ENCODE measurements at regions not wholly inside any gene's neighbourhood (a gene's known extent, or its start where the extent isn't known, plus 50 kb on each side); places are given as distances from the start of the nearest gene placed in this dataset.

DNA sequence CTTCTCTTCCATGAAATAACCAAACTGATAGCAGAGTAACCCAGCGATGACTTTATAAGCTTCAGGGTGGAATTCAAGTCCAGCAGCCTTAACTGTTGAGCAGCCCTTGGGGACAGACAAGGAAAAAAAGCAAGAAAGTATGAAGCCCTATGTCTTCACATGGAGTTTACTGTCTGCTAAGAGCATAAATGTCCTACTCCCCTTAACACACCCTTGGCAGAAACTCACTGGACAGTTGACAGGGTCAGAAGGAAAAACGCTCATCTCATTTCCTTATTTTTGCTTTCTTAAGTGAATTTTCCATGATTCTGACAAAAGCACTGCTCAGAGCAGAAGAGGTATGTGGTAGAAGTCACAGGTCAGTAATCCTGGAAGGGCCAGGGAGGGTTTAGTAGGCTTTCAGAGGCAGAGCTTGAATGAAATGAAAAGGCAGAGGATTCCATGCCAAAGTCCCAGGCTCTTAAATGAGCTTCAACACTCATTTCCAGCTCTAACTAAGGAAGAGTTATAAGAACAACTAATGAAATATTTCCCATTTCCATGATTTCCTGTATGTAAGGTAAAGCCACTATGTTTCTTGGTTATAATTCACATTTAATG is 683.3 kb upstream of the KLHL29 start:
- DNase-seq: no peak

DNA sequence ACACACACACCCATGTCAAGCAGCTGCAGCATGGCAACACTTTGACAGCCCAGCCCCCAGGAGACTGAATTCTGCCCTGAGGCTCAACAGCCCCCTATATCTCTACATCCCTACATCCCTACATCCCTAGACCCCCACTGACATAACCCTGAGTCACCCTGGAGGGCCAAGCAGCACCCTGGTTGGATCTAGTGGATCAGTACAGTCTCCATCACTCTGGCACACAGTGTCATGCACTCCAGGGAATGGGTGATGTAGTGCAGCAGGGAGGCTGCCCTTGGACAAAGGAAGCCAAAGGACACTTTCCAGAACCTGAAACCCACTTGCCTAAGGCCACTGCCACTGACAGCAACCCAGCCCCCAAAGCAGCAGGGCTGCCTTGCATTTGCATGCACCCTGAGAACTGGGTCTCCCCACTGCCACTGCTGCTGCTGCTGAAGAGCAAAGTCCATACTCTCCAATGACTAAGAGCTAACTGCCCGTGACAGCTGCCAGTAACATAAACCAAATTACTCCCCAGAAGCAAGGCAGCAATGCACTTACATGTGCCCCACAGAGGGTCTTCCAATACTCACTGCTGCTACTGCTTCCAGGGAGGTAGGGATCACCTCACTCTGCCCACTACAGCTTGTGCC is 681.6 kb upstream of the KLHL29 start:
- no peak for DNase-seq

DNA sequence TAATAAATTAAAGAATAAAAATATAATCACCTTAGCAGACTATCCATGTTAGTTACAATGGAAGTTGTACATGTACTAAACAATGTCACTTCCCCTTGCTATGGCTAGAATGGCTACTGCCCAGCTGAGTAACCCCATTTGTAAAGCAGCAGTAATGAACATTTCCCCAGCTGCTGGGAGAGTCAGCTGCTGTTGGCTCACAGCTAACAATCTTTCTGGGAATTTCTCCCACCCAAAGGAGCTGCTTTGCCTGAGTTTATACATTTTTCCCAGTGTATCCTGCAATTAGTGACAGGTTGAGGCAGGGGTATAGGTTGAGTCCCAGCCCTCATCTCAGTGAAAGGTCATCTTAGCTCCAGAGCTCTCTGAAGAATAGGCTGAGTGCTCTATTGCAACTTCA is 665.6 kb upstream of the KLHL29 start:
- DNase-seq: no peak

DNA sequence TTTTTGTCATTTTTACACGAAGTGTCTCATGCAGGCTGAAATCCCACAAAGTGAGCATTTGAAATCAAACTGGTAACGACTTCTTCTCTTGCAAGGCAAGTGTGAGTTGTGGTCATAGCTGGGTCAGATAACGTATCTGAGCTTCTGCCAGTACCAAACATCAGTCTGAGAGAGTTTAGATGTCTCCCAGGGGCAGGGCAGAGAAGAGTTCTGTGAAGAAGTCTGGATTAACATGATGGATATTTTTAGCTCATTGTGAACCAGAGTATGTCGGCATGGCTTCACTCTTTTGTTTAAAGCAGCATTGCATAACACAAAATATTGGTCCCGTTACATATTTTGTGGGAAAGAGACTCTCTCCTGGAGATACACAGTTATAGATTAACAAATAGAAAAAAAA is 655.5 kb upstream of the KLHL29 start:
- DNase-seq: no peak

DNA sequence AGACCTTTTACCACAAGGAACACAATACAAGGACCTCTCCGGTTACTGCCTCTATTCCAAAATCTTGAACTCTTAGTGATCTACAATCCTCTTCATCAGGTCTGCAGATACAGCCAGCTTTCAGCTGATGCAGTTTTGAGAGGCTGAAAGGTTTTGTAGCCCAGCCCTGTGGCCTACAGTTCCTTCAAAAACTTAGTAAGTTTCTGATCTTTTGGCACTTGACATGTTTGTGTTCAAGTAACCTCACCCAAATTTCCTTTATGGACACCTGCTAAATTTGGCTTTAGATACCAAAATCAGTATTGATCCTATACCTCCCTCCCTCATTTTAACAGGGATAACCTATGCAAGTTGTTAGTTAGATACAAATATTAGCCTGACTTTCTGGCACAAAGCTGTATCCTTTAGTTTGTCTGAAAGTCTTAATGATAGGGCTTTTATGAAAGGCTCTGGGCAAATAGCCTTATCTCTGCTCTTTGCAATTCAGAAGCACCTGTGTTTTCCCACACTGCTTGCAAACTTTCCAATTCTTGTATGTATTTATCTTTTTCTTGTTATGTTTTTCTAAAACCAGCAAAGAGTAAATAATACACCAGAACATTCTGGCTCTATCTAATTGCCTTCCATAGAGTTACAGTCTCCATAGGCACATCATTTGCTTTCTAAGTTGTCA is 650.5 kb upstream of the KLHL29 start:
- no peak for DNase-seq

DNA sequence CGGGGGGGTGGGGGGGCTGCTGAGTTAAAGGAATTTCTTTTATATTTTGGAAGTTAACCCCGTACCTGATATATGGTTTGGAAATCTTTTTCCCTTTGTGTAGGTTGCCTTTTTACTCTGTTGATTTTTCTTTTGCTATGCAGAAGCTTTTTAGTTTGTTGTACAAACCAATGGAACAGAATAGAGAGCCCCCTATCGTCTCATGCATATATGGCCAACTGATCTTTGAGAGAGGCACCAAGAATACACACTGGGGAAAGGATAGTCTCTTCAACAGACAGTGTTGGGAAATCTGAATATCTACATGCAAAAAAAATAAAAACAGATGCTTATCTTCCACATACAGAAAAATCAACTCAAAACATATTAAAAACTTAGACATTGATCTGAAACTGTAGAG is 647.8 kb upstream of the KLHL29 start:
- no peak for DNase-seq

DNA sequence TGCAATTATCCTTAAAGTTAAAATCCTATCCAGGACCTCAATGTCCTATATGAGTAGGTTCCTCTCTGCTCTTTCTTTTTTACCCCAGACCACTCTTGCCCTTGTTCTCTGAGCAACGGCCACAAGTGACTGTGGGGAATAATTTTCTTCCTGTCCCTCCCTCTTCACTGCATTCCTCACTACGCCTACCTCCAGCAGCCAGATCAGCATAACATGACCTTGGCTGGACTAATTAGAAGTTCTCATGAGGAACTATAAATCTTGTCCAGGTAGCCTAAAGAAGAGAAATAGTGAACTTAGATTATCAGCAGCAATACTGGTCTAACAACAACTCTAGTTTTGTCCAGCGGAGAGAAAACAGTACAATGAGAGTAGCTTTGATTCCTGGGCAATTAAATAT is 643.8 kb upstream of the KLHL29 start:
- DNase-seq: no peak

DNA sequence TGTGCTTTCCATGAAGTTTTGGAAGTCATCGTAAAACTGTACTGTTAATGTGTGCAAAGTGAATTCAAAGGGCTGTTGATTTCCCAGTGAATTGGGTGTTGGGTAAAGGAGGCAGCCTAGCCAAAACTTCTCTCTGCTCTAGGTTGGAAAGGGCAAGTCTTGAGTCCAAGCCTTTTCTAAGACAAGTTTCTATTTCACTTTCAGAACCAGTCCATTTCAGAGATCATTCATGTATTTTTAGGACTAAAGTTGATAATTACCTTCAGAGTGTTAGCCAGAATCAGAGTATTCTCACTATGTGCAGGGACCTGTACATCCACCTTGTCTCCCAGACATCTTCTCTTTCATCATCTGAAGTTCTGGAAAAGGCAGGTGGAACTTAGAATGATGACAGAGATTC is 636.1 kb upstream of the KLHL29 start:
- no peak for DNase-seq

DNA sequence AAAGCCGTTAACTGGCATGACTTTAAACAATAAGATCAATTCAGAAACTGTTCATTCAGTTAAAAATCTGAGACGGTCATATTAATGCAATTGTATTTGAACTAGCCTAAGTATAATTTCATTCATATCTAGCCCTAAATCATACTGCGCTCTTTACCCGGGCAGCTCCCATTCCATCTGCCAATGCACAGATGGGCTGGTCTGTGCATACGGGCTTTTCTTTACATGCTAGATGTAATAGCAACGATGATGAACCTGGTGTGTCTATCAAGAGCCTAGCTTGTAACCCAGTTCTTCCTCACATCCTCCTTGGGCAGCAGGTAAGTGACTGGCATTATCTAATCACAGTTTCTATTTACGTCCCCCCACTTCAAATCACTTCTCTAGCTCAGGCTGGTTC is 631.5 kb upstream of the KLHL29 start:
- DNase-seq: no peak

DNA sequence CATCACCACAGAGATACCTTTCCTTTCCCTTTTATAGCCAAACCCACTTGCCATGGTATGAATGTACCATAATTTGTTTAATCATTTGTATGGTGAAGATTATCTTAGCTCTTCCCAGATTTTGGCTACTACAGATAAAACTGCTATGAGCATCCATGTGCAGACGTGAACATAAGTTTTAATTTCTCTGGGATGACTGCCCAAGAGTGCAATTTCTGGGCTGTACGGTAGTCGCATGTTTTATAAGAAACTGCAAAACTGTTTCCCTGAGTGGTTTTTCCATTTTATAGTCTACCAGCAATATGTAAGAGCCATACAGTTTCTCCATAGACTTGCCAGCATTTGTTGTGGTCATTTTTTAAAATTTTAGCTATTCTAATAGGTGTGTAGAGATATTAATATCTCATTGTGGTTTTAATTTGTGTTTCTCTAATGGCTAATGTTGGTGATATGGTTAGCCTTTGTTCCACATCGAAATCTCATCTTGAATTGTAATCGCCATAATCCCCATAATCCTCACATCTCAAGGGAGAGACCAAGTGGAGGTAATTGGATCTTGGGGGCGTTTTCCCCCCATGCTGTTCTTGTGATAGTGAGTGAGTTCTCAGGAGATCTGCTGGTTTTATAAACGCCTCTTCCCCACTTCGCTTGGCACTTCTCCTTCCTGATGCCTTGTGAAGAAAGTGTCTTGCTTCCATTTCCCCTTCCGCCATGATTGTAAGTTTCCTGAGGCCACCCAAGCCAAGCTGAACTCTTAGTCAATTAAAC is 628.5 kb upstream of the KLHL29 start:
- no peak for DNase-seq

DNA sequence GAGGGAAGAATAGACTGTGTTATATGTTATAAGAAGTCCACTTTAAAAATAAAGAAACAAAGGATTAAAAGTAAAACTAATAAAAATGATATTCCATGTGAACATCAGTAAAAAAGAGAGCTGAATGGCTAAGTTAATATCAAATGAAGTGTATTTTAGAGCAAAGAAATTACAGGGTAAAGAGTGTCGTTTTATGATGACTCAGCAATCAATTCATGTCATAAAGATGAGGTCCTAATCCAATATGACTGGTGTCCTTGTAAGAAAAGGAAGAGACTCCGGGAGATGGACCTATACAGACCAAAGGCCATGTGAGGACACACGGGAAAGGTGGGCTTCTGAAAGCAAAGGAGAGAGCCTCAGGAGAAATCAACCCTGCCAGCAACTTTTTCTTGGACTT is 615.5 kb upstream of the KLHL29 start:
- DNase-seq: no peak

DNA sequence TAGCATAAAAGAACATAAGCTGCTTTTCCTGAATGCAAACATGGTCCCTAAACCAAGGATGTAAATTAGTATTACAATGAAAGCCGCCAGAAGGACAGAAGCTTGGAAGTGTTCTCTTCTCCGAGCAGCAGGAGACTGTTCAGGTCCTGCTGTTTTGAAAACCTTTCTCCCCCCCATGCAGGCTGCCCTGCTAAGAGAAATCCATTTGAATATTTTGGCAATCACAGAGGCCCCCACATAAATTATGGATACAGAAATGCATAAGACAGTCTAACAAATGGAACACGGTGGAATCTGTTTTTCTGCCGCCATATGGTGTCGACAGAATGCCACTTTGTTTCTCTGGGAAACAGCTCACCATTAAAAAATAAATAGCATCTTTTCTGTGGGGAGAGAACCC is 600.4 kb upstream of the KLHL29 start:
- DNase-seq: no peak

DNA sequence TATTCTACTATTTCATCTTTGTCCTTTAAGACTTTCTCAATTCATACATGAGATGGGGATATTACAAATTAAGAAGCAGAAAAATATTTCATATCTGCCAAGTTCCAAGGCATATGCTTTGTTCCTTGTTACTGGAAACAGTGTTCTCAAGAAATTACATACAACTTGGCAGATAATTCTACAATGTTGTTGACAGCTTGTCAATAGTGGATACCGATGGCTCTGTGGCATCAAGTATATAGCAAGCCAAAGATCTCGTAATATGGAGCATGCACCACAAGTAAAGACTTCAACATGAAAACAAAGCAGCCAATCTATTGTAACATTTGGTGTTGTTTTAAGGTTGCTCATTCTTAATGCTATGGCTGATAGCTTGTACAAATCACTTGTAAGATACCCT is 598.2 kb upstream of the KLHL29 start:
- DNase-seq: no peak

DNA sequence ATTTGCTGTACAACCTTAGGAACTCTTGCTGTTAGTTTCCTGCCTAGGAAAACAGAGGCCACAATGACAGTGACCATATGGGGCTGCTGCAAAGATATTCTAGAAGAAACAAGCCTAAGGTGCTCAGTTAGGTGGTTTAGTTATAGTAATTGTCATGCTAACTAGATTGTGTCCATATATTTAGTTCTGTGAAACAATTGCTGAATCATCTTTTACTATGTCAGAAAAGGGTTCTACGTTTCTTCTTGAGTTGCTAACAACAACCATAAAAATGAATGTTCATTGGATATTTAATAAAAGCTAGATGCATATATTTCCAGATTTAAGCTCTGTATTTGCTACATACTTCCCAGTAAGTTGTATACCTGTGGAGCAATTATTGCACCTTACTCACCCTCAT is 597.2 kb upstream of the KLHL29 start:
- no peak for DNase-seq

DNA sequence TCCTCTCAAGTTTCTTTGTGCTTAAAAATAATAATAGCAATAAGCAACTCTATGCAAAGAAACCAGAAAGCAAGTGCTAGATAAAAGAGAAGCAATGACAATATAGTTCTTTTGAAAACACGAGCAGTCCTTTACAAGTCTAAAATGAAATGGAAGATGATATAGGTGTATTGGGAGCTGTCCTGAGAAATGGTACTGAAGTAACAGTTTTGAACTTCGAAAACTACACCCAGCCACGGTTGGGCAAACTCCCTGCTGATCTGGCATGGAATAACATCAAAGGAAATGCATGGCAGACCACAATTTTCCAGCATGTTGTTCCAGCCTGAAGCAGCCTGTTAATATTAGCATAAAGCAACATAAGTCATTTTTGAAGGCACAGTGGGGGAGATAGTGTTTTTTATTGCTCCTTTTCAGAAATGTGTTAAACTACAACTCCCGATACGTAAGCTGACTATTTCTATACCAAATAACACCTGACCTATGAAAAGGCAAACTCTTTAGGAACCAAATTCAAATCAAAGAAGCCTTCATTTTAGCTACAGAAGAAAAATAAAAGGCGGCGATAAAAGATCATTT is 596.1 kb upstream of the KLHL29 start:
- DNase-seq: no peak

DNA sequence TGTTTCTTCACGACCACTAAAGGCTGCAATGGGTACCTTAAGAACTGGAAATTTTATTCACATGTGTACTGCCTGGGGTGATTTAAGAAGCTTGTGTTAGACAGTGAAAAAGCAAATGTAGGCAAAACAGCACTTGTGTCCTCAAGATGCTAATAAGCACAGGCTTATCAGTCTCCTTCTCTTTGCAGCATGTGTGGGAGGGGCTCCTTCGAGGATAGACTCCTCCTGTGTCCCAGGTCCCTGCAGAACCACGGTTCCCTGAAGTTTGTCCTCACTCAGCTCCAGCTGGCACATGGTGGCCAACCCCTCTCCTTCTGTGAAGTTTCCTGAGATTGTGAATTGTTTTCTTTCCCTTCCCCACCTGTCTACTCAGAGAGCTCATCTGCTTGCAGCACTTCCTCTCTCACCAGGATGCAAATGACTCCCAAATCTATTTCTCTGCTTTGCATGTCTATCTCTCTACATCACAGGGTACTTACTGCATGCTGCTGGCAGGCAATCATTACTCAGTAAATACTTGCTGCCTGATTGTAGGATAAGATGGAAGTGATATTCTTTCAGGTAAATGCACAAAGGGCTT is 589.6 kb upstream of the KLHL29 start:
- DNase-seq: no peak

DNA sequence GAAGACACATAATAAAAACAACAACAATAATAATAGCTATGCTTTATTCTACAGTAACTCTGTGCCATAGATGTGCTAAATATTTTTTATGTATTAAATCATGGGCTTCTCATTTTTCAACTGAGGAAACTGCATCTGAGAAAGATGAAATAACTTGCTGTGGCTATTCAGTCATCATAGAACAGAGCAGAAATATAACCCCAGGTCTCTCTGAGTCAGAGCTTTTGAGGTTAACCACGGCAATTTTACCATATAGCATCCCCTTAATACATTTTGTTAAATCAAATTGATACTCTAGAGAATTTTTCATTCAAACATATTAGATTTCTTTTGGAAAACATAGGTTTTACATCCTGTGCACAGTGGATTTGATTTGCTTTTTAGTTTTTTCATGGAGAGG is 586.6 kb upstream of the KLHL29 start:
- DNase-seq: no peak

DNA sequence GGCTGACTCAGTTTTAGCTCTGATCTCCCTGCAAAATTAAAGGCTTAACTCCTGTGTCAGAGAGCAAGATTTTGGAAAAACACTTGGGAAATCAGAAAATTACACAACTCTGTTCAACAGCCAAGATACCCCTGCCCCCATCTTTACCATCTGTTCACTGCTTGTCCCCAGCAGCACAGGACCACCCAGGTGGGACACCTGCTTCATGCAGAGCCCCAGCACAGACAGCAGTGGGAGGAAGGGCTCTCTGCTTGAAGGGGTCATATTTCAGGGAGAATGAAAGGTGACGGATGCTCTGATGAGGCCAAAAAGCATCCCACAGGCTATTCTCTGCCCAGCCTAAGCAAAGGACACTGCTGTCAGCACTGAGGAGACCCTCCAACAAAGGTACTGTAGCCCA is 584.6 kb upstream of the KLHL29 start:
- no peak for DNase-seq

DNA sequence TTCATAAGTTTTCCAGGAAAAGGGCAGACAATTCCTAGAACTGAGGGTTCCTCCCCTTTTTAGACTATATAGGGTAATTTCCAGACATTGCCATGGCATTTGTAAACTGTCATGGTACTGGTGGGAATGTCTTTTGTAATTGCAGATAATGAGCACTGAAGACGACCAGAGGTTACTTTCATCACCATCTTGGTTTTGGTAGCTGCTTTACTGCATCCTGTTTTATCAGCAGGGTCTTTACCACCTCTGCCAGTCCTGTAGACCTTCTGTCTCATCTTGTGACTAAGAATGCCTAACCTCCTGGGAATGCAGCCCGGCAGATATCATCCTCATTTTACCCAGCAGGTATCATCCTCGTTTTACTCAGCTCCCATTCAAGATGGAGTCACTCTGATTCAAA is 583.9 kb upstream of the KLHL29 start:
- no peak for DNase-seq

DNA sequence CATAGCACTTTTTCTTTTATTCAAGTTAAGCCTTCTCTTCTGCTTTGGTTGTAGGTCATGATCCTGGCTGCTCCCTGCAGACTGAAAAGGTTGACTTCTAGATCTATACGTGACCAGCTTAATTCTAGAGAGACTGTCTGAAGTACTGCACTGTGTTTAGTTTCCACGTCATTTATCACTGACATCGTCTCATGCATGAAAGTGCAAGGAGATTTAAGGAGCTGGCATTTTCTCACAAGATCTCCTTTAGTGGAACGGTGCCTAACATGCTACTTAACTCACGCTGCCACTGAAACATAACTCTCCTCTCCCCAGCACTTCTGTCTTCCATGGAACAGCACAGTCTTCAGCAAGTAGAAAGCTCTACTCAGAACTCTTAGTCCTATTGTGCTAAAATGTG is 583.0 kb upstream of the KLHL29 start:
- DNase-seq: no peak

DNA sequence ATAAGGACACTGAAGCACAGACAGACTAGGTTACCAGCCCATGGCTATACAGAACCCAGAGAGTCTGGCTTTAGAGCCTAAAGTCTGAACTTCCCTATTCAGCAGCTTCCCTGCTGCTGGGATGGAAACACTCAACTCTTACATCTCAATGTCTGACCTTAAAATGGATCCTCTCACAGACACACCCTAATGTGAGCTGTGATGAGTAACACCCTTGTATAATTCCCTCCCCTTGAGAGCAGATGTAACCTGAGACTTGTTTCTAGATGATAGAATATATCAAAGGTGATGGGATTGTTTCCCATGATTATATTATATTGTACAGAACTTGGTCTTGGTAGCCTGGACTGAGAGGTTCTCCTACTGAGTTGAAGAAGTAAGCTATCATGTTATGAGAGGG is 577.1 kb upstream of the KLHL29 start:
- no peak for DNase-seq

DNA sequence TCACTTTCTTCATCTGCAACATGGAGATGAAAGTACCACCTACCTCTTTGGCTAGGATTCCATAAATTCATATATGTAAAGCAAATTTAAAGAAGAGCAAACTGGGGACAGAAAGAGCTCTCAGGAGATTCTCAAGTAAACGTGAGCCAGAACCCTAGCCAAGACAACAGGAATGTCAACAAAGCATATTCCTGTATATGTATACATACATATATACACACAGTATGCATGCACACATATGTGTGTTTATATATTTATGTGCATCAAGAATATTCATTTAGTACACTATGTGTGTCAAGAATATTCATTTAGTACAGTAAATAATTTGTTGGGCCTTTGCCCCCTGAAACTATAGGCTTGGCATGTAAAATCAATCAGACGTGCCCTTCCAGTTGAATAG is 574.4 kb upstream of the KLHL29 start:
- DNase-seq: no peak

DNA sequence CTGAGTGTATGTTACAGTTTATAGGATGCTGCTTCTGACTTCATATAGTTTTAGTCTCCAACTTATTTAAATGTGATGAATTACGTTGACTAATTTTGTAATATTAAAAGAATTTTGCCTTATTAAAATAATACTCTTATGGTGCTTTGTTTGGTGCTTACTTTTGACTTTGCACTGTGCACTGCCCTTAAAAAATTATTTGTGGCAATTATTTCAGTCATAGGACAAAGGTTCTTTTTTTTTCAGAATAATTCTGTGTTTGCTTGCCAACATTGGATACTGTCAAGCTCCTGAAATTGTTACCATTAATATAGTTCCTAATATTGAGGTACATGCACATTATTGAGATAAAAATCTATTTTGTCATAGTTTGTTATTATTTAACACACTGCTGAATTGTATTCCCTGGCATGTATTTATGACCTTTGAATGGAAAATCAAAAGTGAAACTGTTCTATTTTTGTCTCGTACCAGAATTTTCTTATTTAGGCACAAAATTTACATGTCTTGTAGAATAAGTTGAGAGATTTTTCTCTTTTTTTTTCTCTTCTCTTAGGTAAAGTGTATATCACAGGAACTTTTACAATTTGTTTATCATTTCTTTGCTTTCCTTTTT is 572.8 kb upstream of the KLHL29 start:
- no peak for DNase-seq

All from activated CD4-positive, alpha-beta T cell treated with anti-CD3 and anti-CD28 coated beads, Interleukin-10, Interleukin-2, amounts not matched to agents 100 ng/mL and 50 ng/mL, durations not matched to agents 16 hours and 8 hours (primary cell).